WTC11 (cell line): ENCODE measurements at regions not wholly inside any gene's neighbourhood (a gene's known extent, or its start where the extent isn't known, plus 50 kb on each side); places are given as distances from the start of the nearest gene placed in this dataset.

Source experiments
- ATAC-seq: fragments of 200-7000 bp; cut with Tn5 transposase; 2 replicates; pipeline ENCODE4 v1.10.0; 2021; ENCODE audit warnings: mild to moderate bottlenecking, moderate library complexity
- CTCF ChIA-PET: fragments of 300-600 bp; sonication (Branson Sonifier 250); formaldehyde crosslinking; loops from one replicate; lab custom pipeline; 2021; ENCODE audit warnings: antibody characterized with exemption; lab: Charles Lee
- POLR2A ChIA-PET: fragments of 350-600 bp; sonication (Branson Sonifier 250); formaldehyde crosslinking; loops from one replicate; lab custom pipeline; 2021; ENCODE audit warnings: antibody characterized with exemption; lab: Charles Lee
- DNase-seq: peaks from one replicate; pipeline ENCODE4 v3.0.0; 2021; ENCODE audit warnings: low spot score
- H3K27ac Mint-ChIP-seq: 2 replicates; pipeline ENCODE4 v1.8.0; 2021; ENCODE audit warnings: mixed read lengths
- H3K27me3 Mint-ChIP-seq: 2 replicates; pipeline ENCODE4 v1.8.0; 2021; ENCODE audit warnings: low read depth, mild to moderate bottlenecking, moderate library complexity, mixed read lengths
- H3K36me3 Mint-ChIP-seq: 2 replicates; pipeline ENCODE4 v1.8.0; 2021; ENCODE audit warnings: mixed read lengths
- H3K4me1 Mint-ChIP-seq: 2 replicates; pipeline ENCODE4 v1.8.0; 2022; ENCODE audit warnings: mixed read lengths
- H3K4me3 Mint-ChIP-seq: 2 replicates; pipeline ENCODE4 v1.8.0; 2021; ENCODE audit warnings: mild to moderate bottlenecking, moderate library complexity, mixed read lengths
- H3K9me3 Mint-ChIP-seq: 2 replicates; pipeline ENCODE4 v1.8.0; 2021; ENCODE audit warnings: mixed read lengths
- ATF2 ChIP-seq: sonication (generic); formaldehyde crosslinking; IDR thresholded peaks from 2 replicates; pipeline ENCODE4 v1.8.1; 2022; ENCODE audit warnings: low read depth, missing genetic modification reagents, borderline replicate concordance
- FOXP1 ChIP-seq: sonication (generic); formaldehyde crosslinking; IDR thresholded peaks from 2 replicates; pipeline ENCODE4 v1.8.0; 2022; ENCODE audit warnings: missing genetic modification reagents, mild to moderate bottlenecking, moderate library complexity, borderline replicate concordance
- IRF2 ChIP-seq: sonication (generic); formaldehyde crosslinking; IDR thresholded peaks from 2 replicates; pipeline ENCODE4 v1.8.0; 2022; ENCODE audit warnings: low read depth, missing genetic modification reagents, borderline replicate concordance
- JUN ChIP-seq: sonication (generic); formaldehyde crosslinking; IDR thresholded peaks from 2 replicates; pipeline ENCODE4 v1.8.0; 2023; ENCODE audit warnings: mild to moderate bottlenecking, missing genetic modification reagents
- NR1H2 ChIP-seq: sonication (generic); formaldehyde crosslinking; IDR thresholded peaks from 2 replicates; pipeline ENCODE4 v1.9.0; 2021; ENCODE audit warnings: mild to moderate bottlenecking, moderate library complexity, missing genetic modification reagents
- RELA ChIP-seq: sonication (generic); formaldehyde crosslinking; IDR thresholded peaks from 2 replicates; pipeline ENCODE4 v1.8.1; 2022; ENCODE audit warnings: missing genetic modification reagents, mild to moderate bottlenecking, borderline replicate concordance
- SMAD3 ChIP-seq: sonication (generic); formaldehyde crosslinking; IDR thresholded peaks from 2 replicates; pipeline ENCODE4 v1.8.0; 2022; ENCODE audit warnings: missing genetic modification reagents, mild to moderate bottlenecking, borderline replicate concordance
- SP1 ChIP-seq: sonication (generic); formaldehyde crosslinking; conservative IDR thresholded peaks from 2 replicates; pipeline ENCODE4 v1.8.1; 2022; ENCODE audit warnings: missing genetic modification reagents
- TEAD1 ChIP-seq: sonication (generic); formaldehyde crosslinking; IDR thresholded peaks from 2 replicates; pipeline ENCODE4 v1.8.0; 2022; ENCODE audit warnings: mild to moderate bottlenecking, missing genetic modification reagents
- TP53 ChIP-seq: sonication (generic); formaldehyde crosslinking; IDR thresholded peaks from 2 replicates; pipeline ENCODE4 v1.8.1; 2023; ENCODE audit warnings: mild to moderate bottlenecking, missing genetic modification reagents
- ZNF121 ChIP-seq: sonication (generic); formaldehyde crosslinking; IDR thresholded peaks from 2 replicates; pipeline ENCODE4 v1.8.0; 2023; ENCODE audit warnings: missing genetic modification reagents
- ZNF416 ChIP-seq: fragments of 250-450 bp; sonication (Bioruptor Pico); IDR thresholded peaks from 2 replicates; pipeline ENCODE4 v1.9.0; 2021; ENCODE audit warnings: mild to moderate bottlenecking, inconsistent platforms
- ZNF423 ChIP-seq: fragments of 250-450 bp; sonication (Bioruptor Pico); IDR thresholded peaks from 2 replicates; pipeline ENCODE4 v2.1.2; 2022; ENCODE audit warnings: mild to moderate bottlenecking, moderate library complexity
- ZNF512 ChIP-seq: sonication (generic); formaldehyde crosslinking; IDR thresholded peaks from 2 replicates; pipeline ENCODE4 v1.8.1; 2022; ENCODE audit warnings: missing genetic modification reagents, borderline replicate concordance
- TF ChIP-seq, protein P1 (sequence below): sonication (generic); formaldehyde crosslinking; IDR thresholded peaks from 2 replicates; pipeline ENCODE4 v1.8.0; 2023; ENCODE audit warnings: missing genetic modification reagents
- TF ChIP-seq, protein P2 (sequence below): fragments of 250-450 bp; sonication (Bioruptor Pico); conservative IDR thresholded peaks from 2 replicates; pipeline ENCODE4 v1.9.0; 2021; ENCODE audit warnings: mild to moderate bottlenecking
- TF ChIP-seq, protein P3 (sequence below): fragments of 250-450 bp; sonication (Bioruptor Pico); IDR thresholded peaks from 2 replicates; pipeline ENCODE4 v1.9.0; 2021; ENCODE audit warnings: moderate library complexity, mild to moderate bottlenecking, inconsistent platforms, borderline replicate concordance
- TF ChIP-seq, protein P4 (sequence below): sonication (generic); formaldehyde crosslinking; IDR thresholded peaks from 2 replicates; pipeline ENCODE4 v1.8.1; 2023; ENCODE audit warnings: mild to moderate bottlenecking, missing genetic modification reagents
- TF ChIP-seq, protein P5 (sequence below): sonication (generic); formaldehyde crosslinking; IDR thresholded peaks from 2 replicates; pipeline ENCODE4 v1.8.1; 2023; ENCODE audit warnings: mild to moderate bottlenecking, missing genetic modification reagents, moderate library complexity
- TF ChIP-seq, protein P6 (sequence below): fragments of 250-450 bp; sonication (Bioruptor Pico); IDR thresholded peaks from 2 replicates; pipeline ENCODE4 v1.9.0; 2021; ENCODE audit warnings: mild to moderate bottlenecking

DNA sequence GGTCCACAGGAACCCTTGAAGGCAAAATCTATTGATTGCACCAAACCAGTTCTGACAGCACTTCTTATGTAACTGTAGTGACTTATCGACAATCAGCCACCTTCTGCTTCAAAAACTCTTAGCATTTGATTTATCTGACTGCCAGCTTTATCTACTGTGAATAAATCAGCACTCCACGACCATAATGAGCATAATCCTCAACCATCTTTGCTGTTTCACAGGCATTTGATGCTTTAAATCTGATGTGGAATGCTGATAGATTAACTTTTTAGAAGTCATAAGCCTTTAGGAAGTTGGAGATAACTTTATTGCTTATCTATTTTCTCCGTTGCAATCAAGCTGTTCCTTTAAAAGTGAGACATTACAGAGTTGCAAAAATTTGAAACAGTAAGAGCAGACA is 101.5 kb upstream of the PTCHD4 start:
- Mint-ChIP-seq H3K36me3 (no peaks in the 10 kb centered on the region; the same call in 1 of the 2 replicates), H3K4me3 (no peak overlapping the region), H3K27ac (no peak overlapping the region), H3K4me1 (peaks cover 11% of the 10 kb centered on the region), H3K9me3 (peaks cover 22% of the 10 kb centered on the region), H3K27me3 (no peaks in the 10 kb centered on the region)
- TF ChIP-seq FOXP1 (no peak), TP53 (CRISPR knock-in tag) (no peak), SMAD3 (CRISPR knock-in tag) (no peak), ZNF416 (CRISPR knock-in tag) (no peak), IRF2 (CRISPR knock-in tag) (no peak), SP1 (CRISPR knock-in tag) (no peak), NR1H2 (no peak), ZNF121 (CRISPR knock-in tag) (no peak), ZNF512 (CRISPR knock-in tag) (no peak), JUN (CRISPR knock-in tag) (no peak), ATF2 (CRISPR knock-in tag) (no peak), RELA (CRISPR knock-in tag) (no peak), TEAD1 (CRISPR knock-in tag) (no peak), ZNF423 (CRISPR knock-in tag) (no peak)
- TF ChIP-seq, protein P1, sequence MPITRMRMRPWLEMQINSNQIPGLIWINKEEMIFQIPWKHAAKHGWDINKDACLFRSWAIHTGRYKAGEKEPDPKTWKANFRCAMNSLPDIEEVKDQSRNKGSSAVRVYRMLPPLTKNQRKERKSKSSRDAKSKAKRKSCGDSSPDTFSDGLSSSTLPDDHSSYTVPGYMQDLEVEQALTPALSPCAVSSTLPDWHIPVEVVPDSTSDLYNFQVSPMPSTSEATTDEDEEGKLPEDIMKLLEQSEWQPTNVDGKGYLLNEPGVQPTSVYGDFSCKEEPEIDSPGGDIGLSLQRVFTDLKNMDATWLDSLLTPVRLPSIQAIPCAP = no peak
- TF ChIP-seq, protein P2, sequence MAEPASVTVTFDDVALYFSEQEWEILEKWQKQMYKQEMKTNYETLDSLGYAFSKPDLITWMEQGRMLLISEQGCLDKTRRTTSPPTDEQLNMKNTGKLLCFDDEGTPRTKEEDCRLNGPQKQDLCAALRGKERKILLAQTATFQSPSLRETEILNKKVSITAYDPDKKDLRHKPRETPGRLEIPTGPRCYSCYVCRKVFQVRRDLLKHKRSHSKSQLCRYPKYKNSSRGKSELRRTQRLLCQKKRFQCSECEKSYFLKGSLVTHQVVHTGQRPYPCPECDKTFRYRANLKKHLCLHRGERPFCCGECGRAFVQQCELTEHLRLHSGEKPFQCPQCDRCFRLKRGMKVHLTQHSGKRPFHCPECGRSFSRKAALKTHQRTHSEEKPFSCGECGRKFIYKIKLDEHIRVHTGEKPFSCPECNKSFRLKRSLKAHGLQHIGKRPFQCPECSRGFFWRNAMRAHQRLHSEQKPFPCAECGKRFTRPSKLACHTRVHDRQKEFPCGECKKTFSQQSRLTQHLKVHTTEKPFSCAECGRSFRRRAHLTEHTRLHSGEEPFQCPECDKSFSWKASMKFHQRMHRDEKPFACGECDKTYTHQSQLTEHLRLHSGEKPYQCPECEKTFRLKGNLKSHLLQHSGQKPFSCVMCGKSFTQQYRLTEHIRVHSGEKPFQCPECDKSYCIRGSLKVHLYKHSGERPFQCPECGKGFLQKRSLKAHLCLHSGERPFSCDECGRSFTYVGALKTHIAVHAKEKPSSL (CRISPR knock-in tag) = no peak
- TF ChIP-seq, protein P3, sequence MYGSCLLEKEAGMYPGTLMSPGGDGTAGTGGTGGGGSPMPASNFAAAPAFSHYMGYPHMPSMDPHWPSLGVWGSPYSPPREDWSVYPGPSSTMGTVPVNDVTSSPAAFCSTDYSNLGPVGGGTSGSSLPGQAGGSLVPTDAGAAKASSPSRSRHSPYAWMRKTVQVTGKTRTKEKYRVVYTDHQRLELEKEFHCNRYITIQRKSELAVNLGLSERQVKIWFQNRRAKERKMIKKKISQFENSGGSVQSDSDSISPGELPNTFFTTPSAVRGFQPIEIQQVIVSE (CRISPR knock-in tag) = no peak
- TF ChIP-seq, protein P4, sequence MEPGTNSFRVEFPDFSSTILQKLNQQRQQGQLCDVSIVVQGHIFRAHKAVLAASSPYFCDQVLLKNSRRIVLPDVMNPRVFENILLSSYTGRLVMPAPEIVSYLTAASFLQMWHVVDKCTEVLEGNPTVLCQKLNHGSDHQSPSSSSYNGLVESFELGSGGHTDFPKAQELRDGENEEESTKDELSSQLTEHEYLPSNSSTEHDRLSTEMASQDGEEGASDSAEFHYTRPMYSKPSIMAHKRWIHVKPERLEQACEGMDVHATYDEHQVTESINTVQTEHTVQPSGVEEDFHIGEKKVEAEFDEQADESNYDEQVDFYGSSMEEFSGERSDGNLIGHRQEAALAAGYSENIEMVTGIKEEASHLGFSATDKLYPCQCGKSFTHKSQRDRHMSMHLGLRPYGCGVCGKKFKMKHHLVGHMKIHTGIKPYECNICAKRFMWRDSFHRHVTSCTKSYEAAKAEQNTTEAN (CRISPR knock-in tag) = no peak
- TF ChIP-seq, protein P5, sequence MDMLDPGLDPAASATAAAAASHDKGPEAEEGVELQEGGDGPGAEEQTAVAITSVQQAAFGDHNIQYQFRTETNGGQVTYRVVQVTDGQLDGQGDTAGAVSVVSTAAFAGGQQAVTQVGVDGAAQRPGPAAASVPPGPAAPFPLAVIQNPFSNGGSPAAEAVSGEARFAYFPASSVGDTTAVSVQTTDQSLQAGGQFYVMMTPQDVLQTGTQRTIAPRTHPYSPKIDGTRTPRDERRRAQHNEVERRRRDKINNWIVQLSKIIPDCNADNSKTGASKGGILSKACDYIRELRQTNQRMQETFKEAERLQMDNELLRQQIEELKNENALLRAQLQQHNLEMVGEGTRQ (CRISPR knock-in tag) = no peak
- TF ChIP-seq, protein P6, sequence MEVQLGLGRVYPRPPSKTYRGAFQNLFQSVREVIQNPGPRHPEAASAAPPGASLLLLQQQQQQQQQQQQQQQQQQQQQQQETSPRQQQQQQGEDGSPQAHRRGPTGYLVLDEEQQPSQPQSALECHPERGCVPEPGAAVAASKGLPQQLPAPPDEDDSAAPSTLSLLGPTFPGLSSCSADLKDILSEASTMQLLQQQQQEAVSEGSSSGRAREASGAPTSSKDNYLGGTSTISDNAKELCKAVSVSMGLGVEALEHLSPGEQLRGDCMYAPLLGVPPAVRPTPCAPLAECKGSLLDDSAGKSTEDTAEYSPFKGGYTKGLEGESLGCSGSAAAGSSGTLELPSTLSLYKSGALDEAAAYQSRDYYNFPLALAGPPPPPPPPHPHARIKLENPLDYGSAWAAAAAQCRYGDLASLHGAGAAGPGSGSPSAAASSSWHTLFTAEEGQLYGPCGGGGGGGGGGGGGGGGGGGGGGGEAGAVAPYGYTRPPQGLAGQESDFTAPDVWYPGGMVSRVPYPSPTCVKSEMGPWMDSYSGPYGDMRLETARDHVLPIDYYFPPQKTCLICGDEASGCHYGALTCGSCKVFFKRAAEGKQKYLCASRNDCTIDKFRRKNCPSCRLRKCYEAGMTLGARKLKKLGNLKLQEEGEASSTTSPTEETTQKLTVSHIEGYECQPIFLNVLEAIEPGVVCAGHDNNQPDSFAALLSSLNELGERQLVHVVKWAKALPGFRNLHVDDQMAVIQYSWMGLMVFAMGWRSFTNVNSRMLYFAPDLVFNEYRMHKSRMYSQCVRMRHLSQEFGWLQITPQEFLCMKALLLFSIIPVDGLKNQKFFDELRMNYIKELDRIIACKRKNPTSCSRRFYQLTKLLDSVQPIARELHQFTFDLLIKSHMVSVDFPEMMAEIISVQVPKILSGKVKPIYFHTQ (CRISPR knock-in tag) = no peak
- ATAC-seq (no peak), DNase-seq (no peak)
- CTCF ChIA-PET = no interaction called here
- POLR2A ChIA-PET = no interaction called here
